Keratinocyte (primary cell): ENCODE measurements at regions not wholly inside any gene's neighbourhood (a gene's known extent, or its start where the extent isn't known, plus 50 kb on each side); places are given as distances from the start of the nearest gene placed in this dataset.

Experiments used
- DNase-seq: peaks from one replicate; pipeline ENCODE4 v3.0.0-alpha.2; 2011; ENCODE audit warnings: low read depth, missing footprints, low spot score
- FAIRE-seq: peaks from 2 replicates; lab custom pipeline; 2011; peaks lifted over from hg19 to GRCh38; lab: Jason Lieb, UNC
- H2AFZ ChIP-seq: 2 replicates; pipeline ENCODE4 v1.6.0; 2012; ENCODE audit warnings: low read length, control low read depth, inconsistent platforms; ENCODE audit not compliant: control insufficient read depth
- H3K27ac ChIP-seq: 2 replicates; pipeline ENCODE4 v1.5.1; 2011; ENCODE audit warnings: low read length; ENCODE audit not compliant: control insufficient read depth, insufficient read depth
- H3K27me3 ChIP-seq: 3 replicates; pipeline ENCODE4 v1.6.0; 2011; ENCODE audit warnings: low read length; ENCODE audit not compliant: control insufficient read depth, insufficient read depth; ENCODE audit errors: extremely low read depth
- H3K36me3 ChIP-seq, 2 experiments: 2 replicates in 1 of 2; 3 replicates in 1 of 2; pipeline ENCODE4 v1.5.1; 2011; ENCODE audit warnings: low read length in 2 of 2, mild to moderate bottlenecking in 1 of 2; ENCODE audit not compliant: control insufficient read depth in 2 of 2, insufficient read depth in 2 of 2; ENCODE audit errors: extremely low read depth in 1 of 2
- H3K4me1 ChIP-seq: 3 replicates; pipeline ENCODE4 v1.5.1; 2011; ENCODE audit warnings: low read length; ENCODE audit not compliant: control insufficient read depth, insufficient read depth; ENCODE audit errors: extremely low read depth
- H3K4me2 ChIP-seq: 3 replicates; pipeline ENCODE4 v1.6.0; 2011; ENCODE audit warnings: low read depth, low read length; ENCODE audit not compliant: control insufficient read depth, insufficient read depth; ENCODE audit errors: extremely low read depth
- H3K4me3 ChIP-seq, 3 experiments: fragments of 200-600 bp in 1 of 3; sonication (generic) in 1 of 3; 2 replicates in 2 of 3; 3 replicates in 1 of 3; pipeline ENCODE4 v1.5.1; 2011 to 2016; ENCODE audit warnings: low read length in 3 of 3, mild to moderate bottlenecking in 3 of 3, control low read depth in 2 of 3, inconsistent platforms in 1 of 3, low read depth in 1 of 3, mixed read lengths in 1 of 3, mixed run types in 1 of 3, moderate library complexity in 1 of 3; ENCODE audit not compliant: control insufficient read depth in 2 of 3, insufficient read depth in 2 of 3; ENCODE audit errors: extremely low read depth in 1 of 3
- H3K79me2 ChIP-seq: 2 replicates; pipeline ENCODE4 v1.6.0; 2012; ENCODE audit warnings: low read length; ENCODE audit not compliant: control insufficient read depth, insufficient read depth
- H3K9ac ChIP-seq: 3 replicates; pipeline ENCODE4 v1.6.0; 2011; ENCODE audit warnings: low read length; ENCODE audit not compliant: control insufficient read depth, insufficient read depth; ENCODE audit errors: extremely low read depth
- H3K9me1 ChIP-seq: 3 replicates; pipeline ENCODE4 v1.6.0; 2011; ENCODE audit warnings: low read length; ENCODE audit not compliant: control insufficient read depth, insufficient read depth; ENCODE audit errors: extremely low read depth
- H3K9me3 ChIP-seq: 2 replicates; pipeline ENCODE4 v1.5.1; 2012; ENCODE audit warnings: low read depth, low read length; ENCODE audit not compliant: control insufficient read depth
- H4K20me1 ChIP-seq: 3 replicates; pipeline ENCODE4 v1.6.0; 2011; ENCODE audit warnings: low read length; ENCODE audit not compliant: control insufficient read depth, insufficient read depth; ENCODE audit errors: extremely low read depth
- CTCF ChIP-seq, 3 experiments: IDR thresholded peaks in 1 of 3; conservative IDR thresholded peaks in 1 of 3; optimal IDR thresholded peaks in 1 of 3; 2 replicates in 2 of 3; 3 replicates in 1 of 3; pipeline versions ENCODE3 to v1.5.1; 2011; ENCODE audit warnings: low read length in 3 of 3, mild to moderate bottlenecking in 3 of 3, moderate library complexity in 2 of 3, control low read depth in 1 of 3, inconsistent platforms in 1 of 3; ENCODE audit not compliant: insufficient read depth in 2 of 3; ENCODE audit errors: extremely low read depth in 1 of 3
- EZH2 ChIP-seq: IDR thresholded peaks from one replicate; pipeline ENCODE4 v1.6.1; 2012; ENCODE audit warnings: inconsistent platforms, mild to moderate bottlenecking, low read length, moderate library complexity
- dilution Hi-C: fragments of 300-500 bp; cut with MboI; formaldehyde crosslinking; loops from one replicate; pipeline ENCODE4 v1.7.0; 2020; ENCODE audit warnings: low sequenced_read_pairs; ENCODE audit not compliant: extremely low pct_ligation_motif_present

- no peak for TF ChIP-seq EZH2
- no peak for TF ChIP-seq CTCF (optimal IDR thresholded peaks at IDR 0.05 in 1 of 3, IDR thresholded peaks at IDR 0.05 in 1 of 3, conservative IDR thresholded peaks at IDR 0.05 in 1 of 3; ENCODE audit: extremely low read depth in 1 of 3, insufficient read depth in 2 of 3, low read length in 3 of 3)
- Histone ChIP-seq H3K9ac (no peak overlapping the region), H3K27me3 (no peaks in the 10 kb centered on the region), H3K4me2 (no peak overlapping the region), H3K9me1 (no peaks in the 10 kb centered on the region), H3K27ac (no peak overlapping the region), H4K20me1 (no peaks in the 10 kb centered on the region), H3K4me3 (no peak overlapping the region), H2AFZ (no peak overlapping the region), H3K4me1 (no peaks in the 10 kb centered on the region), H3K79me2 (no peaks in the 10 kb centered on the region), H3K9me3 (no peaks in the 10 kb centered on the region), H3K36me3 (no peaks in the 10 kb centered on the region)
- dilution Hi-C loops, result no loop called here
- FAIRE-seq, result no peak
- DNase-seq, result no peak
Observed at GRCh38 chr4:177796841-177797240, 354.6 kb upstream of the AGA start.

- H3K9me3 ChIP-seq, result no peaks in the 10 kb centered on the region
- H3K27ac ChIP-seq, result no peak overlapping the region
- H3K9ac ChIP-seq, result no peak overlapping the region
- FAIRE-seq (no peak), DNase-seq (no peak)
- H3K27me3 ChIP-seq, result no peaks in the 10 kb centered on the region
- no peaks in the 10 kb centered on the region for H3K36me3 ChIP-seq
- no peaks in the 10 kb centered on the region for H3K79me2 ChIP-seq
- H3K4me1 ChIP-seq, result no peaks in the 10 kb centered on the region
- no peak overlapping the region for H3K4me3 ChIP-seq
- dilution Hi-C loops, result no loop called here
- no peaks in the 10 kb centered on the region for H4K20me1 ChIP-seq
- TF ChIP-seq EZH2 (no peak), CTCF (optimal IDR thresholded peaks at IDR 0.05 in 1 of 3, IDR thresholded peaks at IDR 0.05 in 1 of 3, conservative IDR thresholded peaks at IDR 0.05 in 1 of 3; ENCODE audit: extremely low read depth in 1 of 3, insufficient read depth in 2 of 3, low read length in 3 of 3) (no peak)
- no peak overlapping the region for H3K4me2 ChIP-seq
- no peaks in the 10 kb centered on the region for H3K9me1 ChIP-seq
- no peak overlapping the region for H2AFZ ChIP-seq
Observed at GRCh38 chr4:177798161-177798560, 355.9 kb upstream of the AGA start.
